ENCODE measurements at regions not wholly inside any gene's neighbourhood (a gene's known extent, or its start where the extent isn't known, plus 50 kb on each side); places are given as distances from the start of the nearest gene placed in this dataset.

- Histone ChIP-seq H3K36me3 (replicated peaks; ENCODE audit: insufficient read depth, low read length) (no peaks in the 10 kb centered on the region), H4K20me1 (ENCODE audit: insufficient read depth, low read length) (no peaks in the 10 kb centered on the region), H3K9ac (ENCODE audit: low read length) (no peak overlapping the region), H3F3A (ENCODE audit: insufficient read depth, low read length) (peaks cover 17% of the 10 kb centered on the region), H3K79me2 (ENCODE audit: low read length) (no peaks in the 10 kb centered on the region), H3K4me1 (ENCODE audit: low read length) (peaks cover 21% of the 10 kb centered on the region), H2AFZ (ENCODE audit: low read length) (no peak overlapping the region), H3K4me3 (ENCODE audit: low read length) (no peak overlapping the region), H3K4me2 (ENCODE audit: low read depth, low read length) (no peak overlapping the region), H3K27me3 (replicated peaks; ENCODE audit: insufficient read depth, low read length) (no peaks in the 10 kb centered on the region), H3K27ac (ENCODE audit: low read length) (no peak overlapping the region), H3K9me2 (replicated peaks; ENCODE audit: insufficient read depth, low read length) (no peaks in the 10 kb centered on the region), H3K9me3 (replicated peaks; ENCODE audit: insufficient read depth, low read length) (no peaks in the 10 kb centered on the region)
- TF ChIP-seq EZH2phosphoT487 (IDR thresholded peaks at IDR 0.05; ENCODE audit: low read length) (no peak), CTCF (IDR thresholded peaks at IDR 0.05; ENCODE audit: low read length) (no peak), EZH2 (optimal IDR thresholded peaks at IDR 0.05; ENCODE audit: low read depth, low read length) (no peak)
- DNase-seq = no peak
Measured at GRCh38 chr4:126737899-126738526, 894.7 kb upstream of the INTU start.

- H3K9me2 ChIP-seq (replicated peaks; ENCODE audit: insufficient read depth, low read length) = no peaks in the 10 kb centered on the region
- H3K27ac ChIP-seq (ENCODE audit: low read length) = no peak overlapping the region
- no peak for TF ChIP-seq CTCF (IDR thresholded peaks at IDR 0.05; ENCODE audit: low read length)
- TF ChIP-seq EZH2 (optimal IDR thresholded peaks at IDR 0.05; ENCODE audit: low read depth, low read length) = no peak
- TF ChIP-seq EZH2phosphoT487 (IDR thresholded peaks at IDR 0.05; ENCODE audit: low read length) = no peak
Measured at GRCh38 chr4:126738527-126738923, 894.2 kb upstream of the INTU start.

GRCh38 chr4:126738926-126739325 is 893.8 kb upstream of the INTU start:
- Histone ChIP-seq H3K79me2 (ENCODE audit: low read length) (no peaks in the 10 kb centered on the region), H3K9me2 (replicated peaks; ENCODE audit: insufficient read depth, low read length) (no peaks in the 10 kb centered on the region), H2AFZ (ENCODE audit: low read length) (no peak overlapping the region), H3K27ac (ENCODE audit: low read length) (no peak overlapping the region), H3K4me2 (ENCODE audit: low read depth, low read length) (no peak overlapping the region), H3K4me3 (ENCODE audit: low read length) (no peak overlapping the region), H3K9ac (ENCODE audit: low read length) (no peak overlapping the region), H3K4me1 (ENCODE audit: low read length) (peaks cover 26% of the 10 kb centered on the region), H4K20me1 (ENCODE audit: insufficient read depth, low read length) (no peaks in the 10 kb centered on the region), H3K36me3 (replicated peaks; ENCODE audit: insufficient read depth, low read length) (no peaks in the 10 kb centered on the region), H3K9me3 (replicated peaks; ENCODE audit: insufficient read depth, low read length) (no peaks in the 10 kb centered on the region), H3K27me3 (replicated peaks; ENCODE audit: insufficient read depth, low read length) (no peaks in the 10 kb centered on the region; the same call in 1 of the 2 replicates), H3F3A (ENCODE audit: insufficient read depth, low read length) (peaks cover 17% of the 10 kb centered on the region)
- DNase-seq = no peak
- TF ChIP-seq EZH2phosphoT487 (IDR thresholded peaks at IDR 0.05; ENCODE audit: low read length) (no peak), EZH2 (optimal IDR thresholded peaks at IDR 0.05; ENCODE audit: low read depth, low read length) (no peak), CTCF (IDR thresholded peaks at IDR 0.05; ENCODE audit: low read length) (no peak)

More at GRCh38 chr4:126738527-126738923, 894.2 kb upstream of the INTU start:
- Histone ChIP-seq H3K4me1 (ENCODE audit: low read length) (peaks cover 26% of the 10 kb centered on the region), H3K9me3 (replicated peaks; ENCODE audit: insufficient read depth, low read length) (no peaks in the 10 kb centered on the region), H3K9ac (ENCODE audit: low read length) (no peak overlapping the region), H3K27me3 (replicated peaks; ENCODE audit: insufficient read depth, low read length) (no peaks in the 10 kb centered on the region; the same call in 1 of the 2 replicates), H3F3A (ENCODE audit: insufficient read depth, low read length) (peaks cover 17% of the 10 kb centered on the region), H3K4me3 (ENCODE audit: low read length) (no peak overlapping the region), H2AFZ (ENCODE audit: low read length) (no peak overlapping the region), H3K4me2 (ENCODE audit: low read depth, low read length) (no peak overlapping the region), H4K20me1 (ENCODE audit: insufficient read depth, low read length) (no peaks in the 10 kb centered on the region), H3K79me2 (ENCODE audit: low read length) (no peaks in the 10 kb centered on the region), H3K36me3 (replicated peaks; ENCODE audit: insufficient read depth, low read length) (no peaks in the 10 kb centered on the region)
- no peak for DNase-seq
